Neuronal stem cell (in vitro differentiated cells): ENCODE measurements at regions not wholly inside any gene's neighbourhood (a gene's known extent, or its start where the extent isn't known, plus 50 kb on each side); places are given as distances from the start of the nearest gene placed in this dataset.

Experiments used
- DNase-seq: peaks from one replicate; pipeline ENCODE4 v3.0.0-alpha.2; 2013; ENCODE audit warnings: low spot score
- H2AFZ ChIP-seq: one replicate; pipeline ENCODE4 v1.6.1; 2013; ENCODE audit warnings: mild to moderate bottlenecking, low read length, inconsistent platforms
- H2AK5ac ChIP-seq: 2 replicates; pipeline ENCODE4 v1.6.1; 2013; ENCODE audit warnings: low read depth, mild to moderate bottlenecking, inconsistent platforms, low read length, moderate library complexity, mixed read lengths
- H2BK120ac ChIP-seq: 2 replicates; pipeline ENCODE4 v1.6.1; 2013; ENCODE audit warnings: low read depth, mild to moderate bottlenecking, inconsistent platforms, low read length, moderate library complexity, mixed read lengths
- H2BK12ac ChIP-seq: one replicate; pipeline ENCODE4 v1.6.1; 2013; ENCODE audit warnings: low read length, inconsistent platforms
- H2BK15ac ChIP-seq: 2 replicates; pipeline ENCODE4 v1.6.1; 2013; ENCODE audit warnings: mild to moderate bottlenecking, low read length, inconsistent platforms, mixed read lengths
- H2BK5ac ChIP-seq: one replicate; pipeline ENCODE4 v1.6.1; 2013; ENCODE audit warnings: inconsistent platforms, mild to moderate bottlenecking, low read length, moderate library complexity
- H3K14ac ChIP-seq: one replicate; pipeline ENCODE4 v1.6.1; 2013; ENCODE audit warnings: low read length, inconsistent platforms
- H3K18ac ChIP-seq: 2 replicates; pipeline ENCODE4 v1.6.1; 2013; ENCODE audit warnings: low read length, inconsistent platforms
- H3K23ac ChIP-seq: 2 replicates; pipeline ENCODE4 v1.6.1; 2013; ENCODE audit warnings: low read depth, mild to moderate bottlenecking, mixed read lengths, low read length, inconsistent platforms; ENCODE audit not compliant: poor library complexity
- H3K27ac ChIP-seq: replicated peaks from 3 replicates; pipeline ENCODE4 v1.5.1; 2013; ENCODE audit warnings: low read length, inconsistent platforms
- H3K27me3 ChIP-seq, 3 experiments: 2 replicates each; pipeline ENCODE4 v1.6.1; 2013; ENCODE audit warnings: low read length in 3 of 3, mild to moderate bottlenecking in 2 of 3, inconsistent platforms in 1 of 3, low read depth in 1 of 3, mixed read lengths in 1 of 3, moderate library complexity in 1 of 3; ENCODE audit not compliant: control insufficient read depth in 3 of 3, insufficient read depth in 3 of 3
- H3K36me3 ChIP-seq, 2 donors: replicated peaks in 1 of 2; 2 replicates each; pipeline ENCODE4 v1.6.1; 2013; ENCODE audit warnings: low read length in 2 of 2; ENCODE audit not compliant: control insufficient read depth in 2 of 2, insufficient read depth in 2 of 2
- H3K4ac ChIP-seq: 2 replicates; pipeline ENCODE4 v1.6.1; 2013; ENCODE audit warnings: inconsistent platforms, mild to moderate bottlenecking, low read length, moderate library complexity
- H3K4me1 ChIP-seq, 2 donors: 1 replicate in 1 of 2; 2 replicates in 1 of 2; pipeline ENCODE4 v1.6.1; 2013; ENCODE audit warnings: low read length in 2 of 2, low read depth in 1 of 2; ENCODE audit not compliant: control insufficient read depth in 2 of 2, insufficient read depth in 1 of 2
- H3K4me2 ChIP-seq: one replicate; pipeline ENCODE4 v1.6.1; 2013; ENCODE audit warnings: mild to moderate bottlenecking, low read length, inconsistent platforms; ENCODE audit not compliant: insufficient read depth, poor library complexity, severe bottlenecking
- H3K4me3 ChIP-seq, 2 donors: 2 replicates each; pipeline ENCODE4 v1.5.1; 2013; ENCODE audit warnings: low read length in 2 of 2, mild to moderate bottlenecking in 2 of 2, inconsistent platforms in 1 of 2, moderate library complexity in 1 of 2
- H3K79me1 ChIP-seq: one replicate; pipeline ENCODE4 v1.6.1; 2013; ENCODE audit warnings: low read depth, mild to moderate bottlenecking, inconsistent platforms, low read length, moderate library complexity
- H3K9ac ChIP-seq: one replicate; pipeline ENCODE4 v1.6.1; 2013; ENCODE audit warnings: mild to moderate bottlenecking, low read depth, low read length, inconsistent platforms; ENCODE audit not compliant: poor library complexity
- H3K9me3 ChIP-seq, 2 donors: replicated peaks in 1 of 2; 2 replicates each; pipeline versions ENCODE3 to v1.6.1; 2013; ENCODE audit warnings: low read length in 2 of 2, mild to moderate bottlenecking in 2 of 2, inconsistent platforms in 1 of 2, low read depth in 1 of 2, mixed read lengths in 1 of 2, moderate library complexity in 1 of 2; ENCODE audit not compliant: control insufficient read depth in 2 of 2, insufficient read depth in 1 of 2
- H4K8ac ChIP-seq: one replicate; pipeline ENCODE4 v1.6.1; 2013; ENCODE audit warnings: low read depth, mild to moderate bottlenecking, inconsistent platforms, low read length, moderate library complexity
- H4K91ac ChIP-seq: one replicate; pipeline ENCODE4 v1.6.1; 2013; ENCODE audit warnings: low read length, low read depth, mild to moderate bottlenecking, inconsistent platforms; ENCODE audit not compliant: poor library complexity
- WGBS, 2 donors: extraction: QIAGEN DNeasy Blood & Tissue Kit; methylation state at CpG; one replicate each; pipeline ENCODE4 v1.1.7; 2013; ENCODE audit warnings: missing lambda C conversion rate in 2 of 2, mixed read lengths in 1 of 2; ENCODE audit not compliant: insufficient read length in 2 of 2, insufficient replicate concordance in 1 of 2; ENCODE audit errors: extremely low coverage in 2 of 2; 5-methylcytosine and 5-hydroxymethylcytosine counted together

- H3K9me3 ChIP-seq: peaks cover 0 to 2% of the 10 kb centered on the region in 2 donors
- no peak overlapping the region for H2BK120ac ChIP-seq
- H3K36me3 ChIP-seq: no peaks in the 10 kb centered on the region
- H2BK12ac ChIP-seq: no peak overlapping the region
- H3K4ac ChIP-seq: no peak overlapping the region
- no peak overlapping the region for H2BK5ac ChIP-seq
- no peak overlapping the region for H2AK5ac ChIP-seq
- H3K4me2 ChIP-seq: no peak overlapping the region
- H2AFZ ChIP-seq: no peak overlapping the region
- no peak overlapping the region for H3K14ac ChIP-seq
- no peak overlapping the region for H3K18ac ChIP-seq
- H3K4me1 ChIP-seq: peaks cover 0 to 2% of the 10 kb centered on the region in 2 donors
- no peaks in the 10 kb centered on the region for H3K79me1 ChIP-seq
- H2BK15ac ChIP-seq: no peak overlapping the region
- H3K4me3 ChIP-seq: no peak overlapping the region
- no peak overlapping the region for H3K9ac ChIP-seq
- no peaks in the 10 kb centered on the region for H3K27me3 ChIP-seq
- H4K8ac ChIP-seq: no peak overlapping the region
- no peak overlapping the region for H4K91ac ChIP-seq
- no CpG with 5 or more reads among the region's 6 CpGs for WGBS, 2 donors
- H3K27ac ChIP-seq: no peak overlapping the region
- H3K23ac ChIP-seq: no peak overlapping the region
- DNase-seq: no peak
Measured at GRCh38 chr11:70001246-70001645, 76.9 kb upstream of the ANO1 start.

- no peak overlapping the region for H3K18ac ChIP-seq
Measured at GRCh38 chr11:70002433-70002832, 75.7 kb upstream of the ANO1 start.

GRCh38 chr11:70005107-70005818 is 72.9 kb upstream of the ANO1 start:
- DNase-seq: no peak
- no peak overlapping the region for H2BK12ac ChIP-seq
- no peak overlapping the region for H2BK15ac ChIP-seq
- no peak overlapping the region for H3K4me3 ChIP-seq
- no peaks in the 10 kb centered on the region for H3K27me3 ChIP-seq
- no peak overlapping the region for H3K4me2 ChIP-seq
- no peak overlapping the region for H3K23ac ChIP-seq
- H2BK120ac ChIP-seq: no peak overlapping the region
- H3K36me3 ChIP-seq: no peaks in the 10 kb centered on the region
- H3K18ac ChIP-seq: no peak overlapping the region
- no peak overlapping the region for H2BK5ac ChIP-seq
- no peak overlapping the region for H2AFZ ChIP-seq
- no peak overlapping the region for H4K8ac ChIP-seq
- H3K79me1 ChIP-seq: no peaks in the 10 kb centered on the region
- peaks cover 0 to 2% of the 10 kb centered on the region in 2 donors for H3K9me3 ChIP-seq
- H3K27ac ChIP-seq: no peak overlapping the region
- H3K9ac ChIP-seq: no peak overlapping the region
- H3K4ac ChIP-seq: no peak overlapping the region
- WGBS, 2 donors: no CpG with 5 or more reads among the region's 6 CpGs
- no peak overlapping the region for H2AK5ac ChIP-seq
- no peak overlapping the region for H4K91ac ChIP-seq
- no peaks in the 10 kb centered on the region for H3K4me1 ChIP-seq
- H3K14ac ChIP-seq: no peak overlapping the region

More at GRCh38 chr11:70002433-70002832, 75.7 kb upstream of the ANO1 start:
- no peak overlapping the region for H3K27ac ChIP-seq
- no peaks in the 10 kb centered on the region for H3K27me3 ChIP-seq
- H3K4ac ChIP-seq: no peak overlapping the region
- no peak overlapping the region for H2BK5ac ChIP-seq
- no peak overlapping the region for H2AK5ac ChIP-seq
- no peaks in the 10 kb centered on the region for H3K36me3 ChIP-seq
- H3K9me3 ChIP-seq: peaks cover 0 to 2% of the 10 kb centered on the region in 2 donors
- H2BK12ac ChIP-seq: no peak overlapping the region
- no peaks in the 10 kb centered on the region for H3K79me1 ChIP-seq
- H2AFZ ChIP-seq: no peak overlapping the region
- H2BK120ac ChIP-seq: no peak overlapping the region
- H2BK15ac ChIP-seq: no peak overlapping the region
- WGBS, 2 donors: no CpG with 5 or more reads among the region's 8 CpGs
- no peak overlapping the region for H3K14ac ChIP-seq
- H3K4me3 ChIP-seq: no peak overlapping the region
- DNase-seq: no peak
- H3K9ac ChIP-seq: no peak overlapping the region
- no peak overlapping the region for H4K91ac ChIP-seq
- H3K4me2 ChIP-seq: no peak overlapping the region
- H3K23ac ChIP-seq: no peak overlapping the region
- H3K4me1 ChIP-seq: peaks cover 0 to 2% of the 10 kb centered on the region in 2 donors
- no peak overlapping the region for H4K8ac ChIP-seq

DNA sequence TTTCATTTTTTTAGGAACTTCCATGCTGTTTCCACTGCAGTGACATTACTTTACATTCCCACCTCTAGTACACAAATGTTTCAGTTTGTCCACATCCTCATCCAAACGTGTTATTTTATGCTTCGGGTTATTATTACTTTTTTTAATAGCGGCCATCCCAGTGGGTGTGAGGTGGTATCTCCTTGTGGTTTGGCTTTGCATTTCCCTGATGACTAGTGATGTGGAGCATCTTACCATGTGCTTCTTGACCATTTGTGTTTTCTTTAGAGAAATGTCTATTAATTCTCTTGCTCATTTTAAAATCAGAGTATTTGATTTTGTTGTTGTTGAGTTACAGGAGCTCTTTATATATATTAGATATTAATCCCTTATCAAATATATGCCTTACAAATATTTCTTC is 70.3 kb upstream of the ANO1 start:
- no CpG with 5 or more reads among the region's 3 CpGs for WGBS, 2 donors
- no peak overlapping the region for H4K91ac ChIP-seq

More for the DNA sequence above, 70.3 kb upstream of the ANO1 start:
- no peak overlapping the region for H3K14ac ChIP-seq
- no peak overlapping the region for H3K4me2 ChIP-seq
- H3K4ac ChIP-seq: no peak overlapping the region
- DNase-seq: no peak
- no peak overlapping the region for H2BK12ac ChIP-seq
- no peak overlapping the region for H2BK15ac ChIP-seq
- H2AFZ ChIP-seq: no peak overlapping the region
- no peaks in the 10 kb centered on the region for H3K79me1 ChIP-seq
- no peaks in the 10 kb centered on the region for H3K4me1 ChIP-seq
- H2BK5ac ChIP-seq: no peak overlapping the region
- no peak overlapping the region for H2AK5ac ChIP-seq
- no peak overlapping the region for H3K27ac ChIP-seq
- H3K9me3 ChIP-seq: peaks cover 0 to 2% of the 10 kb centered on the region in 2 donors
- no peak overlapping the region for H3K23ac ChIP-seq
- H3K27me3 ChIP-seq: no peaks in the 10 kb centered on the region
- no peak overlapping the region for H2BK120ac ChIP-seq
- no peak overlapping the region for H4K8ac ChIP-seq
- no peak overlapping the region for H3K9ac ChIP-seq
- H3K18ac ChIP-seq: no peak overlapping the region
- no peaks in the 10 kb centered on the region for H3K36me3 ChIP-seq
- no peak overlapping the region for H3K4me3 ChIP-seq
